HG03097 (cell line): ENCODE measurements at regions not wholly inside any gene's neighbourhood (a gene's known extent, or its start where the extent isn't known, plus 50 kb on each side); places are given as distances from the start of the nearest gene placed in this dataset.
"Not testable (repeated sequence)": the region's sequence is repeated elsewhere in the genome, so short reads cannot be mapped to it uniquely, and the experiment has no call there.

ENCODE experiments used
- ATAC-seq: cut with Tn5 transposase; IDR thresholded peaks from one replicate; pipeline ENCODE4 v1.9.1; 2021; ENCODE audit not compliant: unreplicated experiment, low FRiP score

DNA sequence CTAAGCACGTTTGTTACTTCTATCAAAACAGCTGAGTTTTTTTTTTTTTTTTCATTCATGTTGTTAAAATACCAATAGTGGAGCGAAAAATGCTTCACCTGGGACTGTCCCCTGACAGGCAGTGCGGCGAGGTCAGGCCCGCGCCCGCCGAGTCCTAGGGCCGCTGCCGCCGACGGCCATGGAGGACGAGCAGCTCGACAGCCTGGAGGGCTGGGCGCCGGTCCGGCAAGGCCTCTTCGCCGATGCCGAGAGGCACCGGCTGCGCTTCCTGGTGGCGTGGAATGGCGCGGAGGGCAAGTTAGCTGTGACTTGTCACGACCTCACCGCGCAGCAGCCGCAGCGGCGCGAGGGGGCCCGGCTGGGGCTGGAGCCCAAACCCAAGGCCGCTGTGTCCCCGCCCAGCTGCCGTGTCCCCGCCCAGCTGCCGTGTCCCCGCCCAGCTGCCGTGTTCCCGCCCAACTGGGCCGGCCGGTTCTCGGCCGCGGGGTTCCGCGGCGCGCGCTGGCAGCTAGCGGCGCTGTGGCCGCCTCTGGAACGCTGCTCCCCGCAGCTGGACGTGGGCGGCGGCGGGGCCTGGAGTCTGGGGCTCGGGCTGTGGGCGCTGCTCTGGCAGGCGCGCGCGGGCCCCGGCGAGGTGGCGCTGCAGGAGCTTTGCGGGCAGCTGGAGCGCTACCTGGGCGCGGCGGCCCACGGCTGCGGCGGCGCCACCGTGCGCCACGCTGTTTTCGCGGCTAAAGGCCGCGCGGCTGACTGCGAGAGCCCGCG lies 56.7 kb upstream of the GOLGA8R start:
- ATAC-seq: peak; percentile 76

DNA sequence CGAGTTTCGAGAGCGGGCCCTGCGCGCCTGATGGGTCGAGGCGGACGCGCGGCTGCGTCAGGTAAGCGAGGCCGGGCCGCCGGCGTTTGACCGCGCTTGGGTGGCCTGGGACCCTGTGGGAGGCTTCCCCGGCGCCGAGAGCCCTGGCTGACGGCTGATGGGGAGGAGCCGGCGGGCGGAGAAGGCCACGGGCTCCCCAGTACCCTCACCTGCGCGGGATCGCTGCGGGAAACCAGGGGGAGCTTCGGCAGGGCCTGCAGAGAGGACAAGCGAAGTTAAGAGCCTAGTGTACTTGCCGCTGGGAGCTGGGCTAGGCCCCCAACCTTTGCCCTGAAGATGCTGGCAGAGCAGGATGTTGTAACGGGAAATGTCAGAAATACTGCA lies 57.3 kb upstream of the GOLGA8R start:
- ATAC-seq: peak; percentile 7

DNA sequence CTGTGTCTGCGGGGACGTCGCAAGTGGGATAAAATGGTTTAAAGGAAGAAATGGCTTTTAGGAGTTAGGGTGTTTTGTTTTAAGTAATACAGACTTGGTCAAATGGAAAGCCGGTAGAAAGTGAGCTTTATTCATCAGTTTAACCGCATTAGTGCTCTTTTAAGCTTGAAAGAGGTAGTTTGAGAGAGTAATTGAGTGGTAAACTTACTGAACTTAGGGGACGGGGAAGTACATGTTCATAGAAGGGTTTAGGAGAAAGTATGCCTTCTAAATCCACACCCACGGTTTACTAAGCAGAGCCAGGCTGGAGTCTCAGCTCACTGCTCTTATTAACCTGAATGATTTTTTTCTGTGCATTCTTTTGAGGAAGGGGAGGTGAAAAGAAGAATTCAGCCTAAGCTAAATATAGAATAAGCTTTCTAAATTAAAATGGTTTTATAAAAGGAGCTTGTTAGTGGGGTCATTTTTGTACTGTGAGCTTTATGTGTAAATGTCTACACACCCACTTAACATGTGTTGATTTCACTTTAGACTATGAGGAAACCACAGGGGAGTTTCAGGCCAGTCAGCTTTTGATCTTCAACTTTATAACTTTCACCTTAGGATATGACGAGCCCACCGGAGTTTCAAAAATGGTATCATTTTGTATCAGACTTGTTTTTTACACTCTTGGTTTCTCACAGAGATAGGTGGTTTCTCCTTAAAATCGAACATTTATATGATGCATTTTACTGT lies 57.9 kb upstream of the GOLGA8R start:
- not testable (repeated sequence) for ATAC-seq

DNA sequence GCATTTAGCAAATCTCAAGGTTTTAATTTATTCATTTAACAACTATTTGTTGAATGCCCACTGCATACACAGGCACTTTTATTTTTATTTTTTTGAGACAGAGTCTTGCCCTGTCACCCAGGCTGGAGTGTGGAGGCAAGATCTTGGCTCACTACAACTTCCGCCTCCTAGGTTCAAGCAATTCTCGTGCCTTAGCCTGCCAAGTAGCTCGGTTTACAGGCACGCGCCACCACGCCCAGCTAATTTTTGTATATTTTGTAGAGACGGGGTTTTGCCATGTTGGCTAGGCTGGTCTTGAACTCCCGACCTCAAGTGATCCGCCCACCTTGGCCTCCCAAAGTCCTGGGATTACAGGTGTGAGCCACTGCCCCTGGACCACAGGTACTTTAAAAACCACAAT lies 67.0 kb upstream of the GOLGA8Q start:
- not testable (repeated sequence) for ATAC-seq

DNA sequence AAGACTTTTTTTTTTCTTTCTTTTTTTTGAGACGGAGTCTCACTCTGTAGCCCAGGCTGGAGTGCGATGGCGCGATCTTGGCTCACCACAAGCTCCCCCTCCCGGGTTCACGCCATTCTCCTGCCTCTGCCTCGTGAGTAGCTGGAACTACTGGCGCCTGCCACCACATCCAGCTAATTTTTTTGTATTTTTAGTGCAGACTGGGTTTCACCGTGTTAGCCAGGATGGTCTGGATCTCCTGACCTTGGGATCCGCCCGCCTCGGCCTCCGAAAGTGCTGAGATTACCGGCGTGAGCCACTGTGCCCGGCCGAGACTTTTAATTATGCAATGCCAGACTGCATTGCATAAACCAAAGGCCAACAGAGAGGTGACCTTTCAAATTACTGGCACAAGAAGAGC lies 62.6 kb upstream of the GOLGA8Q start:
- not testable (repeated sequence) for ATAC-seq

DNA sequence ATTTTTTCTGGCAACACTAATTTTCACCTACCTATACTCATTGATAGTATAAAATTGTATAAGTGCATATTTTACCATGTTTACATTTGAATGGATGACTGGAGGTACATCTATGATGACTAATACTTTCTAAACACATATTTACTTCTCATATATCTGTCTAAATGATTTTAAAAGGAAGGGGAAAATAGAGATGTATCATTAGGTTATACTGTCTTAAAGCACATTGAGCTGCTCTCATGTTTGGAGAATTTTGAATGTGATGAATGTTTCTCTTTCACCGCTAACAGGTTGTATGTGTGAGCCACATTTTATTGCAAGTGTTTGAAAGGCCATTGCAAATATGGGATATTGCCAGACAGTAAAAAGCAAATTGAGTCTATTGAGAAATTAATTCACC lies 61.5 kb upstream of the GOLGA8Q start:
- ATAC-seq: not testable (repeated sequence)

DNA sequence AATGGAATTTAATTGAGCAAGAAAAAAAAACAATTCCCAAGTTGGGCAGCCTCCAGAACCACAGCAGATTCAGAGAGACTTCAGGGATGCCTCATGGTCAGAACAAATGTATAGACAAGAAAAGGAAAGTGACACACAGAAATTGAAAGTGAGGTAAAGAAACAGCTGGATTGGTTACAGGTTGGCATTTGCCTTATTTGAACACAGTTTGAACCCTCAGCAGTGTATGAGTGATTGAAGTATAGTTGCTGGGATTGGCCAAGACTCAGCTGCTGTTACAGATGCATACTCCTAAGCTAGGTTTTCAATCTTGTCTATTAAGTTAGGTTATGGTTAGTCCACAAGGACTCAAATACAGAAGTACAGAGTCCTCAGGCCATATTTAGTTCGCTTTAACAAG lies 57.9 kb upstream of the GOLGA8Q start:
- not testable (repeated sequence) for ATAC-seq

DNA sequence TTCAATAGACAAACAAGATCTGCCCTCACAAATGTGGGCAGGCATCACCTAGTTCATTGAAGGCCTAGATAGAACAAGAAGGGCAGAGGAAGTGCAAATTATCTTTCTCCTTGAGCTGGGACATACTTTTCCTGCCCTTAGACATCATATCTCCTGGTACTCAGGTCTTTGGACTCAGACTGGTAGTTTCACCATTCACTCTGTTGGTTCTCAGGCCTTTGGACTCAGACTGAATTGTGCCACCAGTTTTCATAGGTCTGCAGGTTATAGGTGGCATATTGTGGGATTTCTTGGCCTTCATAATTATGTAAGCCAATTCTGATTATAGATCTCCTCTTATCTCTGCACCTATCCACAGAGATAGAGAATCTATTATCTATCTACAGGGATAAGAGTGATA lies 54.6 kb upstream of the GOLGA8Q start:
- ATAC-seq: not testable (repeated sequence)

DNA sequence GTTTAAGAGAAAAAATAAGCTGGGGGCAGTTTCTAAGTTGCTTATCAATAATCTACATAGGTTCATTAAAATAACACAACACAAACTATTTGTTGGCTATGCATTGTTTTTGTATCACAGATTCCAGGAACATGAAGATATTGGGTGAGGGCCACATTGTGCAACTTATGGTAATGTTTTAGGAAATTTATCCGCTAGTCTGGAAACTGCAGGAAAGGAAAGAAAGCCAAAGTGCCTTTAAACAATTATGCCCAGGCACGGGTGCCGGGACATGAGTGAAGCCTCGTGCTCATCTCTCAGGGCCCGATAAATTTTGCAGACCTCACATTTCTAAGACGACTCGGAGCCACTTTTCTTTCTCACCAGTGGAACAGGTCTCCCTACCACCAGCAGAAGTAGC lies 52.6 kb upstream of the GOLGA8Q start:
- not testable (repeated sequence) for ATAC-seq

DNA sequence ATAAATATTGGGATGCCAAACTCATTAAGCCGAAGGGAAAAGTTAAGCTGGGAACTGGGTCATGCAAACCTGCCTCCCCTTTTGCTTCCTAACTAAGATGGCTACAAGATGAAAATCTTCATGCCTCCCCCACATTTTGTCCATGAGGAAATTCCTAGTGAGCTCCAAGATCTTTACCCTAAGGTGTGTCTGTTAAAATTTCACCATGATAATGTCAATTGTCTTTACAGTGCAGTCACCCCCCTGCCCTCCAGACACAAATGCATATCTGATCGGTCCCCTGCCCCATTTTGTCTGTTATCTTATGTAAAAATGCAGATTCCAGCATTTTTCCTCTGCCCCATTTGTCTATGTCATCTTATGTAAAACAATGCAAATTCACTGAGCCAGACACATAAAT lies 51.3 kb upstream of the GOLGA8Q start:
- ATAC-seq: not testable (repeated sequence)
